ENCODE measurements at regions not wholly inside any gene's neighbourhood (a gene's known extent, or its start where the extent isn't known, plus 50 kb on each side); places are given as distances from the start of the nearest gene placed in this dataset.
"Not testable (repeated sequence)": the region's sequence is repeated elsewhere in the genome, so short reads cannot be mapped to it uniquely, and the experiment has no call there.

- H3K27me3 ChIP-seq (ENCODE audit: control insufficient read depth, insufficient read depth, low read length), result no peaks in the 10 kb centered on the region
- DNase-seq (ENCODE audit: low read depth, low spot score), result no peak
- H3K9me3 ChIP-seq (ENCODE audit: control insufficient read depth, insufficient read depth, low read length), result peaks cover 3% of the 10 kb centered on the region; the same call in 1 of the 2 replicates
- no peak overlapping the region for H3K27ac ChIP-seq (ENCODE audit: low read depth, low read length)
- ChIA-PET CTCF (no interaction called here), POLR2A (no interaction called here)
- no peak for TF ChIP-seq CTCF (IDR thresholded peaks at IDR 0.05; ENCODE audit: low read depth, low read length)
- H3K4me3 ChIP-seq (ENCODE audit: low read depth, low read length), result no peak overlapping the region
Observed at GRCh38 chr4:66766557-66766956, 778.7 kb downstream of the CENPC start.

- Histone ChIP-seq H3K9me3 (ENCODE audit: control insufficient read depth, insufficient read depth, low read length) (peaks cover 7% of the 10 kb centered on the region), H3K27ac (ENCODE audit: low read depth, low read length) (no peak overlapping the region), H3K4me3 (ENCODE audit: low read depth, low read length) (no peak overlapping the region), H3K27me3 (ENCODE audit: control insufficient read depth, insufficient read depth, low read length) (no peaks in the 10 kb centered on the region)
- ChIA-PET CTCF (no interaction called here), POLR2A (no interaction called here)
- no peak for TF ChIP-seq CTCF (IDR thresholded peaks at IDR 0.05; ENCODE audit: low read depth, low read length)
- no peak for DNase-seq (ENCODE audit: low read depth, low spot score)
Observed at GRCh38 chr4:66750273-66750672, 795.0 kb downstream of the CENPC start.

- POLR2A ChIA-PET; H3K9me3 ChIP-seq (ENCODE audit: control insufficient read depth, insufficient read depth, low read length); H3K27me3 ChIP-seq (ENCODE audit: control insufficient read depth, insufficient read depth, low read length); DNase-seq (ENCODE audit: low read depth, low spot score); H3K27ac ChIP-seq (ENCODE audit: low read depth, low read length); CTCF ChIA-PET; H3K4me3 ChIP-seq (ENCODE audit: low read depth, low read length): not testable (repeated sequence)
Observed at GRCh38 chr4:66746918-66747317, 798.4 kb downstream of the CENPC start.

- no peak overlapping the region for H3K4me3 ChIP-seq (ENCODE audit: low read depth, low read length)
- ChIA-PET CTCF (no interaction called here), POLR2A (no interaction called here)
- H3K9me3 ChIP-seq (ENCODE audit: control insufficient read depth, insufficient read depth, low read length), result peaks cover 6% of the 10 kb centered on the region
- no peaks in the 10 kb centered on the region for H3K27me3 ChIP-seq (ENCODE audit: control insufficient read depth, insufficient read depth, low read length)
- no peak for DNase-seq (ENCODE audit: low read depth, low spot score)
- TF ChIP-seq CTCF (IDR thresholded peaks at IDR 0.05; ENCODE audit: low read depth, low read length), result no peak
- H3K27ac ChIP-seq (ENCODE audit: low read depth, low read length), result no peak overlapping the region
Observed at GRCh38 chr4:66741081-66741480, 804.2 kb downstream of the CENPC start.

GRCh38 chr4:66736606-66737005, 808.7 kb downstream of the CENPC start:
- Histone ChIP-seq H3K4me3 (ENCODE audit: low read depth, low read length) (no peak overlapping the region), H3K9me3 (ENCODE audit: control insufficient read depth, insufficient read depth, low read length) (peaks cover 13% of the 10 kb centered on the region), H3K27ac (ENCODE audit: low read depth, low read length) (no peak overlapping the region), H3K27me3 (ENCODE audit: control insufficient read depth, insufficient read depth, low read length) (no peaks in the 10 kb centered on the region)
- CTCF ChIA-PET, result no interaction called here
- POLR2A ChIA-PET, result no interaction called here
- no peak for DNase-seq (ENCODE audit: low read depth, low spot score)
- no peak for TF ChIP-seq CTCF (IDR thresholded peaks at IDR 0.05; ENCODE audit: low read depth, low read length)

GRCh38 chr4:66728280-66728679, 817.0 kb downstream of the CENPC start:
- no peak for DNase-seq (ENCODE audit: low read depth, low spot score)
- no peaks in the 10 kb centered on the region for H3K27me3 ChIP-seq (ENCODE audit: control insufficient read depth, insufficient read depth, low read length)
- CTCF ChIA-PET, result no interaction called here
- no peak overlapping the region for H3K4me3 ChIP-seq (ENCODE audit: low read depth, low read length)
- H3K27ac ChIP-seq (ENCODE audit: low read depth, low read length), result no peak overlapping the region
- peaks cover 10% of the 10 kb centered on the region for H3K9me3 ChIP-seq (ENCODE audit: control insufficient read depth, insufficient read depth, low read length)
- TF ChIP-seq CTCF (IDR thresholded peaks at IDR 0.05; ENCODE audit: low read depth, low read length), result no peak
- POLR2A ChIA-PET, result no interaction called here

- CTCF ChIA-PET; H3K27me3 ChIP-seq (ENCODE audit: control insufficient read depth, insufficient read depth, low read length); POLR2A ChIA-PET: not testable (repeated sequence)
Observed at GRCh38 chr4:66712301-66712921, 832.9 kb downstream of the CENPC start.

More at GRCh38 chr4:66712301-66712921, 832.9 kb downstream of the CENPC start:
- H3K27ac ChIP-seq (ENCODE audit: low read depth, low read length); DNase-seq (ENCODE audit: low read depth, low spot score); H3K4me3 ChIP-seq (ENCODE audit: low read depth, low read length): not testable (repeated sequence)
- peaks cover 26% of the 10 kb centered on the region for H3K9me3 ChIP-seq (ENCODE audit: control insufficient read depth, insufficient read depth, low read length)

All from AG04450 (cell line).